HG02938 (cell line): ENCODE measurements at regions not wholly inside any gene's neighbourhood (a gene's known extent, or its start where the extent isn't known, plus 50 kb on each side); places are given as distances from the start of the nearest gene placed in this dataset.
"Not testable (repeated sequence)": the region's sequence is repeated elsewhere in the genome, so short reads cannot be mapped to it uniquely, and the experiment has no call there.

Source experiments
- ATAC-seq: cut with Tn5 transposase; IDR thresholded peaks from one replicate; pipeline ENCODE4 v1.9.1; 2021; ENCODE audit warnings: mild to moderate bottlenecking, moderate library complexity; ENCODE audit not compliant: unreplicated experiment

- ATAC-seq, result no peak
These were observed 238.8 kb downstream of the EMX2 start for GRCh38 chr10:117781216-117781831.

- ATAC-seq, result no peak
These were observed 239.7 kb downstream of the EMX2 start for GRCh38 chr10:117782276-117782675.

- no peak for ATAC-seq
These were observed 241.3 kb downstream of the EMX2 start for GRCh38 chr10:117783698-117784395.

- no peak for ATAC-seq
These were observed 242.2 kb downstream of the EMX2 start for GRCh38 chr10:117784776-117785175.

- ATAC-seq, result no peak
These were observed 246.4 kb downstream of the EMX2 start for GRCh38 chr10:117788911-117789310.

- no peak for ATAC-seq
These were observed 247.6 kb downstream of the EMX2 start for GRCh38 chr10:117790179-117790578.

- ATAC-seq, result no peak
These were observed 248.1 kb downstream of the EMX2 start for GRCh38 chr10:117790621-117791020.

GRCh38 chr10:117792214-117792613 lies 249.7 kb downstream of the EMX2 start:
- no peak for ATAC-seq

- no peak for ATAC-seq
These were observed 250.5 kb downstream of the RAB11FIP2 start for GRCh38 chr10:117796130-117796745.

- no peak for ATAC-seq
These were observed 249.4 kb downstream of the RAB11FIP2 start for GRCh38 chr10:117797296-117797695.

GRCh38 chr10:117801691-117802090 lies 245.1 kb downstream of the RAB11FIP2 start:
- no peak for ATAC-seq

- ATAC-seq, result no peak
These were observed 242.2 kb downstream of the RAB11FIP2 start for GRCh38 chr10:117804470-117805011.

- ATAC-seq, result no peak
These were observed 241.6 kb downstream of the RAB11FIP2 start for GRCh38 chr10:117805139-117805538.

GRCh38 chr10:117807441-117807840 lies 239.3 kb downstream of the RAB11FIP2 start:
- ATAC-seq, result no peak

- not testable (repeated sequence) for ATAC-seq
These were observed 230.9 kb downstream of the RAB11FIP2 start for GRCh38 chr10:117815816-117816215.

- ATAC-seq, result no peak
These were observed 229.6 kb downstream of the RAB11FIP2 start for GRCh38 chr10:117817116-117817515.

GRCh38 chr10:117818721-117819120 lies 228.0 kb downstream of the RAB11FIP2 start:
- ATAC-seq, result no peak

- no peak for ATAC-seq
These were observed 227.4 kb downstream of the RAB11FIP2 start for GRCh38 chr10:117819304-117819703.

- ATAC-seq, result no peak
These were observed 222.8 kb downstream of the RAB11FIP2 start for GRCh38 chr10:117823980-117824379.

- no peak for ATAC-seq
These were observed 216.5 kb downstream of the RAB11FIP2 start for GRCh38 chr10:117830205-117830604.

GRCh38 chr10:117830787-117831212 lies 215.9 kb downstream of the RAB11FIP2 start:
- no peak for ATAC-seq
